ENCODE measurements at regions not wholly inside any gene's neighbourhood (a gene's known extent, or its start where the extent isn't known, plus 50 kb on each side); places are given as distances from the start of the nearest gene placed in this dataset.
"Not testable (repeated sequence)": the region's sequence is repeated elsewhere in the genome, so short reads cannot be mapped to it uniquely, and the experiment has no call there.

DNA sequence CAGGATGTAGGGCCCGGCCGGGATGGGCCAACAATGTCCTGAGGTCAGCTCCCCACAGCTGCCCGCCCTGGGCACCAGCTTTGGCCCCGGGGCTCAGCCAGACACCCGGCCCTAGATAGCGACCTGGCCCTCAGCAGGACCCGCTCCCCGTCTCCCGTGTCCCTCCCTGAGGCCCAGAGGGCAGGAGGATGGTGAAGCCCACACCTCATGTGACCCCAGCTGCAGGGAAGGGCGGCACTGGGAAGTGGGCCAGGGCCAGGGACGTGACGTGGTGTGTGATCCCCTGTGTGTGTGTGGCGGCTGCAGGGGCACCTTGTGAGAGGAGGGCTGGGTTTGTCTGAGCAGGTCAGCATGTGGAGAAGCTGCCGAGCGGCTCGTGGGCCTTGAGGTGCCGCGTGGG is 213.9 kb downstream of the TMEM121 start:
- TF ChIP-seq, protein P1, sequence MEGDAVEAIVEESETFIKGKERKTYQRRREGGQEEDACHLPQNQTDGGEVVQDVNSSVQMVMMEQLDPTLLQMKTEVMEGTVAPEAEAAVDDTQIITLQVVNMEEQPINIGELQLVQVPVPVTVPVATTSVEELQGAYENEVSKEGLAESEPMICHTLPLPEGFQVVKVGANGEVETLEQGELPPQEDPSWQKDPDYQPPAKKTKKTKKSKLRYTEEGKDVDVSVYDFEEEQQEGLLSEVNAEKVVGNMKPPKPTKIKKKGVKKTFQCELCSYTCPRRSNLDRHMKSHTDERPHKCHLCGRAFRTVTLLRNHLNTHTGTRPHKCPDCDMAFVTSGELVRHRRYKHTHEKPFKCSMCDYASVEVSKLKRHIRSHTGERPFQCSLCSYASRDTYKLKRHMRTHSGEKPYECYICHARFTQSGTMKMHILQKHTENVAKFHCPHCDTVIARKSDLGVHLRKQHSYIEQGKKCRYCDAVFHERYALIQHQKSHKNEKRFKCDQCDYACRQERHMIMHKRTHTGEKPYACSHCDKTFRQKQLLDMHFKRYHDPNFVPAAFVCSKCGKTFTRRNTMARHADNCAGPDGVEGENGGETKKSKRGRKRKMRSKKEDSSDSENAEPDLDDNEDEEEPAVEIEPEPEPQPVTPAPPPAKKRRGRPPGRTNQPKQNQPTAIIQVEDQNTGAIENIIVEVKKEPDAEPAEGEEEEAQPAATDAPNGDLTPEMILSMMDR (IDR thresholded peaks at IDR 0.05): not testable (repeated sequence)
- TF ChIP-seq POLR2A (IDR thresholded peaks at IDR 0.05): not testable (repeated sequence)
